A673 (cell line): ENCODE measurements at regions not wholly inside any gene's neighbourhood (a gene's known extent, or its start where the extent isn't known, plus 50 kb on each side); places are given as distances from the start of the nearest gene placed in this dataset.

Experiments
- EZH2 ChIP-seq: fragments of 200-600 bp; sonication (generic); IDR thresholded peaks from 2 replicates; pipeline ENCODE4 v1.6.1; 2017; ENCODE audit warnings: borderline replicate concordance, low read depth, mild to moderate bottlenecking, mixed read lengths, antibody characterized with exemption, low read length; ENCODE audit not compliant: poor library complexity, severe bottlenecking
- TF ChIP-seq, protein P1 (sequence below): fragments of 300-800, 200-600 bp; sonication (generic); conservative IDR thresholded peaks from 2 replicates; pipeline ENCODE4 v1.5.1; 2017; ENCODE audit warnings: low read depth, mild to moderate bottlenecking, antibody characterized with exemption, low read length, moderate library complexity, mixed read lengths

DNA sequence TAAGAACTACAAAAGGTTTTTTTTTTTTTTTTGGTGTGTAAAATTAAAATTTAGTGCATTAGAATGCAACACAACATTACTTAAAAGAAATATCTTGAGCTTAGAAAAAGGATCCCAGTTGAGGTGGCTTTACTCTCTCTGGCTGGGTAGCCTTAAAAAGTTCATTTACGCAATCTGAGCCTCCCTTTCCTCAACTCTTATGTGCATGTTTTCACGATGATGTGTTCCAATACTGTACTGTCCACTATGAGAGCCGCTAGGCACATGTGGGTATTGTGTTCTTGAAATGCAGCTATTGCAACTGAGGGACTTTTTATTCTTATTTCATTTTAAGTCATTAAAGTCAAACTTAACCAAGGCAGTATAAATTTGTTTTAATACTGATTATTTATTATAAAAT lies 460.9 kb upstream of the SYT1 start:
- TF ChIP-seq, protein P1, sequence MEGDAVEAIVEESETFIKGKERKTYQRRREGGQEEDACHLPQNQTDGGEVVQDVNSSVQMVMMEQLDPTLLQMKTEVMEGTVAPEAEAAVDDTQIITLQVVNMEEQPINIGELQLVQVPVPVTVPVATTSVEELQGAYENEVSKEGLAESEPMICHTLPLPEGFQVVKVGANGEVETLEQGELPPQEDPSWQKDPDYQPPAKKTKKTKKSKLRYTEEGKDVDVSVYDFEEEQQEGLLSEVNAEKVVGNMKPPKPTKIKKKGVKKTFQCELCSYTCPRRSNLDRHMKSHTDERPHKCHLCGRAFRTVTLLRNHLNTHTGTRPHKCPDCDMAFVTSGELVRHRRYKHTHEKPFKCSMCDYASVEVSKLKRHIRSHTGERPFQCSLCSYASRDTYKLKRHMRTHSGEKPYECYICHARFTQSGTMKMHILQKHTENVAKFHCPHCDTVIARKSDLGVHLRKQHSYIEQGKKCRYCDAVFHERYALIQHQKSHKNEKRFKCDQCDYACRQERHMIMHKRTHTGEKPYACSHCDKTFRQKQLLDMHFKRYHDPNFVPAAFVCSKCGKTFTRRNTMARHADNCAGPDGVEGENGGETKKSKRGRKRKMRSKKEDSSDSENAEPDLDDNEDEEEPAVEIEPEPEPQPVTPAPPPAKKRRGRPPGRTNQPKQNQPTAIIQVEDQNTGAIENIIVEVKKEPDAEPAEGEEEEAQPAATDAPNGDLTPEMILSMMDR, result no peak
- no peak for TF ChIP-seq EZH2
